ENCODE measurements at regions not wholly inside any gene's neighbourhood (a gene's known extent, or its start where the extent isn't known, plus 50 kb on each side); places are given as distances from the start of the nearest gene placed in this dataset.

DNA sequence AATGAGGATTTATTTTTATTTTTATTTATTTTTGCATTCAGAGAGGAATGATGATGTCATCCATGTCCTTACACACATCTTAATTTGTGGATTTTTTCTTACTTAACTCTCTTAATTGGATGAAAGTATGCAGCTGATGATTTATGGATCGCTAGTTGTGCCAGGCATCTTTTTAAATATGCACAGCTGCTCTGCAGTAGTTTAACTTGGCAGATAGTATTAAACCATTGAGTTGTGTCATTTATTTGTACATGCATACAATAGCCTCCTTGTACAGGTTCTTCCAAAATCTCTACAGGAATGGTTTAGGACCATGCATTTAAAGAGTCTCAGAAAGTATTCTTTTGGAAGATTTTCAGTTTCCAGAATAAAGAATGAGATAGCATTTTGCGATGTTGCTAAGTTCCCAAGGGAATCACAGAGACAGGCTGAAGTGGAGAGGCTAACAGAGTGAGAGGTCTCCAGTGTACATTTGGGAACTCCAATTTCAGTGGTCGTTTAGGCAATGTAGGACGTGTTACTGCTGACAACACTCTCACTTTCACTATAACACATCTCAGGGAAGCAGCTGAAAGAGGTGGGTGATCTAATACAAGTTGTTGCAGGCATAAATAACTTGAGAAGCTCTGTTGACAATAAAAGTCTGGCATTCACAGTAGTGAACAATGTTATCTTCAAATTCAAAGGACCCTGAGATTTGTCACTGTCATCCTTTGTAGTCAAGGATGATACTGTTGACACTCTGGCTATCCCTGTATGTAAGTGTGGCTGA, 49.9 kb upstream of the SCRG1 start:
- H3K79me2 ChIP-seq (ENCODE audit: insufficient read depth, low read length) = no peaks in the 10 kb centered on the region
- H2AFZ ChIP-seq (ENCODE audit: low read depth, low read length) = no peak overlapping the region
- H3K36me3 ChIP-seq (ENCODE audit: insufficient read depth, low read length) = no peaks in the 10 kb centered on the region
- DNase-seq (no peak), ATAC-seq (ENCODE audit: insufficient read depth, low read depth) (no peak)
- H4K20me1 ChIP-seq (ENCODE audit: insufficient read depth, low read length) = no peaks in the 10 kb centered on the region
- H3K9me3 ChIP-seq (ENCODE audit: insufficient read depth, low read length, severe bottlenecking) = no peaks in the 10 kb centered on the region
- TF ChIP-seq, protein P1, sequence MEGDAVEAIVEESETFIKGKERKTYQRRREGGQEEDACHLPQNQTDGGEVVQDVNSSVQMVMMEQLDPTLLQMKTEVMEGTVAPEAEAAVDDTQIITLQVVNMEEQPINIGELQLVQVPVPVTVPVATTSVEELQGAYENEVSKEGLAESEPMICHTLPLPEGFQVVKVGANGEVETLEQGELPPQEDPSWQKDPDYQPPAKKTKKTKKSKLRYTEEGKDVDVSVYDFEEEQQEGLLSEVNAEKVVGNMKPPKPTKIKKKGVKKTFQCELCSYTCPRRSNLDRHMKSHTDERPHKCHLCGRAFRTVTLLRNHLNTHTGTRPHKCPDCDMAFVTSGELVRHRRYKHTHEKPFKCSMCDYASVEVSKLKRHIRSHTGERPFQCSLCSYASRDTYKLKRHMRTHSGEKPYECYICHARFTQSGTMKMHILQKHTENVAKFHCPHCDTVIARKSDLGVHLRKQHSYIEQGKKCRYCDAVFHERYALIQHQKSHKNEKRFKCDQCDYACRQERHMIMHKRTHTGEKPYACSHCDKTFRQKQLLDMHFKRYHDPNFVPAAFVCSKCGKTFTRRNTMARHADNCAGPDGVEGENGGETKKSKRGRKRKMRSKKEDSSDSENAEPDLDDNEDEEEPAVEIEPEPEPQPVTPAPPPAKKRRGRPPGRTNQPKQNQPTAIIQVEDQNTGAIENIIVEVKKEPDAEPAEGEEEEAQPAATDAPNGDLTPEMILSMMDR (IDR thresholded peaks at IDR 0.05; ENCODE audit: borderline replicate concordance, extremely low read depth, low read length, poor library complexity, severe bottlenecking) = no peak
- TF ChIP-seq EZH2 (IDR thresholded peaks at IDR 0.05; ENCODE audit: borderline replicate concordance, low read depth, low read length, severe bottlenecking) = no peak
- no peak overlapping the region for H3K27ac ChIP-seq (ENCODE audit: low read length)
- no peaks in the 10 kb centered on the region for H3K27me3 ChIP-seq (ENCODE audit: insufficient read depth, low read length, poor library complexity)
- H3K4me1 ChIP-seq (ENCODE audit: insufficient read depth, low read length) = no peaks in the 10 kb centered on the region
- no peak overlapping the region for H3K9ac ChIP-seq (ENCODE audit: low read depth, low read length)
- no peak overlapping the region for H3K4me2 ChIP-seq (ENCODE audit: insufficient read depth, low read length)
- no peak overlapping the region for H3K4me3 ChIP-seq (ENCODE audit: low read depth in 1 of 2, low read length in 2 of 2)
